GM18868 (cell line): ENCODE measurements at regions not wholly inside any gene's neighbourhood (a gene's known extent, or its start where the extent isn't known, plus 50 kb on each side); places are given as distances from the start of the nearest gene placed in this dataset.

Experiments
- ATAC-seq: cut with Tn5 transposase; IDR thresholded peaks from one replicate; pipeline ENCODE4 v1.9.1; 2021; ENCODE audit warnings: mild to moderate bottlenecking, moderate library complexity; ENCODE audit not compliant: unreplicated experiment

DNA sequence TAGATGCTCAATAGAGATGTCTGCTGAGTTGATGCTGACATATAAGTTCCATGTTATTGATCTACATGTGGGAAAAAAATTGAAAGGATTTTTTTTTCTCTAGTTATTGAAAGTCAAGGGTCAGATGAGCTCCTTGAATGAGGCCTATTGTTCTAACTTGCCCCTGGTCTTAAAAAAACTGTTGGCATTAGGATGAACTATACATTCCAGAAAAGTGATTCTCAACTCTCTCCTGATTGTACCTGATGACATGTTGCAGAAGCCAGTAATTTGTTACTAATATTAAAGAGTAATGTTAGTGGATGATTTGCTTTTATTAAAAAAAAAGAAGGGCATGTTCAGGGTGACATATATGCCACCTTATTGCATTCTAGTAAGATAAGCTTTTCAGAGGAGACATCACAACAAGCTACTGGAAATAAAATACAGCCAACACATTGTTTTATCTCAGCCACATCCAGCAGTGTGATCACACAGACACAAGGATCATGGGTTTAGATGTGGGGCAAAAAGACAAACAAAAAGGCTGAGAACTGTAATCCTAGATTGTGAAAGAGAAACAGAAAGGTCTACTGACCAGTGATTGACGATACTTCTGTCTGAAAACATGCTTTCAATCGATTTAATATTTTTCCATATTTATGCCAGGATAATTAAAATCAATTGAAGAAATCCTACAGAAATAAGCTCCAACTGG, 1314.1 kb upstream of the C9orf72 start:
- ATAC-seq = no peak

DNA sequence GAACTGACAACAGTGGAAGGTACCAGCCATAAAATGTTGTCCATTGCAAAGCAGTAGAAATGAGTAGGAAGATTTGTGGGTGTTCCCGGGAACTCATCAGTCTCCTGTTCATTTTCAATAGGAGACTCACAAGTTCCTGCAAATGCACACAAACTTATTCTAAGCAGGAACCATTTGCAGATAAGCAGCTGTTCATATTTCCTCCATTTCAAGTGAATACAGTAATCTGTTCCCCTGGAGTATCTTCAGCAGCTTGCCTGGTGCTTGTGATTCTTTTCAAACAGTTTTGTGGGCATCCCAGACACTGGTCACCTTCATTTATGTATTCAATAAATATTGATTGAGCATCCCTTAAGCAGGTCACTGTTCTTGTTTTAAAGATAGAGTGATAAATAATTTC, 1315.5 kb upstream of the C9orf72 start:
- ATAC-seq = no peak

DNA sequence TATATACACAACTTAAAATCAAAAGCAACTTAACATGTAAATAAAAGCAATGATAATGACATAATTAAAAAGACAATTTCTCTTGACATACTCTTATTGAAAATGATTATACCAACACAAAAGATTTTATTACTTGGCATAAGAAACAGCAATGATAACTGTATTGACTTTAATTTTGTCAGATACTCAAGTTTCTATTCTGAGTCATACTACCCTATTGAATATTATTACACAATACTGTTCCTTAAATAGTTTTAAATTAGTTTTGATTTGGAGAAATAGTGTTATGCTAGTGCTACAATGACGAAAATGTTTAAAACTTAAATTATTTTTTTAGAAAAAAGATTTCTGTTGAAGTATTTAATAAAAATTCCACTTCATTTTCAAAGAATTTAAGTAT, 1319.3 kb upstream of the C9orf72 start:
- ATAC-seq = no peak

DNA sequence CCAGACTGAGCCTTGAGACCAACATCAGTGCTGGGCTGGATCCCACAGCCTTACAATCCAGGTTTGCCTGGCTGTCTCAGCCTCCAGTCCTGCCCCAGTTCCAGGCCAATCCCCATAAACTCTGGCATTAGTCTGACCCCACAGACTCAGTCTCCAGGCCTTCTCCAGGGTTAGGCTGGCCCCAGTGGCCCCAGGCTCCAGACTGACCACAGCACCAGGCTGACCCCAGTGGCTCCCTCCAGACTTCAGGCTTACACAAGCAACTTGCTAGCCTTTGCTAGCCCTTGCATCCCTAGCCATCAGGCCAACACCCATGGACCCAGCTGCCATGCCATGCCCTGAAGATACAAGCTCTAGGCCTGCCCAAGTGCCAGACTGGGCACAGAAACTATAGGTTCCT, 1326.0 kb upstream of the C9orf72 start:
- ATAC-seq = no peak

DNA sequence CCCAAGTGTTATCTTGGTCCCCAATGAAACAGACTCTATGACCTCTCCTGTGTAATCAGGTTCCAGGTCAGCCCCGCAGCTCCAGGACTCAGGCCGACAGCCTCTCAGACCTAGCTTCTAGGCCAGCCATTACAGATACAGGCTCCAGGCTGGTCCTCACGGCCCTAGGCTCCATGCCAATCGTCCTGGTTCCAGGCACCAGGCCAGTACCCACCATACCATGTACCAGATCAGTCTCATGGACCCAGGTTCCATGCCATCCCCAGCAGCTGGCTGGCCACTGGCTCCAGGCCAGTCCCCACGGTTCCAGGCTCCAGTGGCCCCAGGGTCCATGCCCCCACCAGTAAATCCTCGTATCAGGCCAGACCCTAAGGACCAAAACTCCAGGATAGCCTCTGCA, 1326.6 kb upstream of the C9orf72 start:
- no peak for ATAC-seq

DNA sequence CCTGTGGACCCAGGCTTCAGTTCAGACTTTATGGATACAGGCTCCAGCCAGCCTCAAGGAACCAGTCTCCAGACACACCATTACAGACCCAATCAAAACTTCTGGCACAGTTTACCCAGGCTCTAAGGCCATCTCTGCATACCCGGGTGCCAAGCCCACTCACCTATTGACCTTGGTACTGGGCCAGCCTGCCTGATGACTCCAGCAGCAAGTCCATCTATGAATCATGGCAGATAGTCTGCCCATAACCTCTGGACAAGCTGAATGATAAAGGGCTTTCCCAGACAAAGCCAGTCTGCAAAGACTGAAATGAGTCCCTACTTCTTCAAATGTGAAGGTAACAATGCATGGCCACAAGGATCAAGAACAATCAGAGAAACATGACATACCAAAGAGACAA, 1327.1 kb upstream of the C9orf72 start:
- ATAC-seq = no peak

DNA sequence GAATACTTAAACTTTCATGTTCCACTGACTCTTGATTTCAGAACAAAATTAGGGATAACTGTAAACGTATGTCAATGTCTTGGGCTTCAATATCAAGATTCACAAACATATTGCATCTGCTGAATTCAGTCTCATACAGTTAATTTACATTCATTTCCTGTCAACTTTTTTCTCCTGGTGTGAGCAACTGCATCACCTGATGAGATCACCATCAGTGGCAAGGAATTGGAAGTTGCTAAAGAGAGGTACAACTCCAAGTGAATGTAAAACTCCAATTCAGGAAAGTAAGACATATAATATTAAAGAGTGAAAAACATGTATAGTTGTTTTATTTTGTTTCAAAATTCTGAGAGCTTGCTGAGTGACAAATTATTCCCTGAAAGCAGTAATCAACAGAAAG, 1336.2 kb upstream of the C9orf72 start:
- ATAC-seq = no peak

DNA sequence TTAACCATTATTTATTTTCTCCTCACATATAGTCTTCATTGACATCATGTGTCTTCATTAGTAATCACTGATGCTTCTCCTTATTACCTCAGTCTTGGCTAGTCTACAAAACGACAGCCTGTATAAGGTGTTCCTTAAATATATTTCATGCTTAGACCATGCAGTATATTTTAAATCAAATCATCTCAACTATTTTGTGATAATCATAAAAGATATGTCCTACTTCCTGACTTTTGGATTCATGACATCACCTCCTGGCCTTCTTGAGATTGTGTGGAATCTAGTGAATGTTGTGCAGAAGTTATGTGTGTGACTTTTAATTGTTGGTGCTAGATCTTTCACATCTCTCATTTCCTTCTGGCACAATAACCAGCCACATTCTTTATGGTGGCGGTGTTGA, 1339.3 kb upstream of the C9orf72 start:
- no peak for ATAC-seq

DNA sequence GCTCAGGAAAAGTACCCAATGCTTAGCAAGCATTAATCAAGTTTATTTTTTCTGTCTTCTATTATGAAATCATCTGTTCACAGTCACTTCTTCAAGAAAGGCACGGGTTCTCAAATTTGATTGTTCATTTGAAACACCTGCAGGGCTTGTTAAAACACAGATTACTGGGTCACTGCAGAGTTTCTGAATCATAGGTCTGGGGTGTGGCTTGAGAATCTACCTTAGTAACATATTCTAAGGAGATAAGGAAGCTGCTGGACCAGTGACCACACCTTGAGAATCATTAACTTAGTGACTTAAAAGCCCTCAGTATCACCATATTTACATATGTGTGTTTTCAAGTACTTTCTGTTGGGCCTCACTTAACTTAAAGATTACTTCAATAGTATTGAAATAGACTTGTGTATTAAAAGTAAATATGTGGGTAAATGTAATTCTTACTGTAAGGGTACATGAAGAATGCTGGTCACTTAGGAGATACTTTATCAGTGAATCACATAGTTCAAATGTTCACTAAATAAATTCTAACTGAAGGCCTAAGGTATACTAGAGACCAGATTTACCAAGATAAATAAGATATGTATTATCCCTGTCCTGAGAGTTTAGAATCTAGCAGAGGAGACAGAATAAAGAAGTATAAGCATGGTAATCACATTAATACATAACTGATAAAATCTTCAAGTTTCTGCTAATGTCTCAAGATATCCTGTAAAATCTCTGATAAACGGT, 1342.1 kb upstream of the C9orf72 start:
- ATAC-seq = no peak

DNA sequence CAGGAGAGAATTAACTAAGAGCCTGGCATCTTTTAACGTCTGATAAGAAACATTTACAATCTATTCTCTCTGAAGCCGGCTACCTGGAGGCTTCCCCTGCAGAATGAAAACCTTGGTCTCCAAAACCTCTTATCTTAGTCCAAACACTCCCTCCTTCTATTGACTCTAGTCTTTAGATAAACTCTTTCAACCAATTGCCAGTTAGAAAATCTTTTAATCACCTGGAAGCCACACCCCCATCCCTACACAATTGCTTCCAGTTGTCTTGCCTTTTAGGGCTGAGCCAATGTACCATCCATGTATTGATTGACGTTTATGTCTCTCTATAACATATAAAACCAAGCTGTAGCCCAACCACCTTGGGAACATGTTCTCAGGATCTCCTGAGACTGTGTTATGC, 1343.1 kb upstream of the C9orf72 start:
- no peak for ATAC-seq

DNA sequence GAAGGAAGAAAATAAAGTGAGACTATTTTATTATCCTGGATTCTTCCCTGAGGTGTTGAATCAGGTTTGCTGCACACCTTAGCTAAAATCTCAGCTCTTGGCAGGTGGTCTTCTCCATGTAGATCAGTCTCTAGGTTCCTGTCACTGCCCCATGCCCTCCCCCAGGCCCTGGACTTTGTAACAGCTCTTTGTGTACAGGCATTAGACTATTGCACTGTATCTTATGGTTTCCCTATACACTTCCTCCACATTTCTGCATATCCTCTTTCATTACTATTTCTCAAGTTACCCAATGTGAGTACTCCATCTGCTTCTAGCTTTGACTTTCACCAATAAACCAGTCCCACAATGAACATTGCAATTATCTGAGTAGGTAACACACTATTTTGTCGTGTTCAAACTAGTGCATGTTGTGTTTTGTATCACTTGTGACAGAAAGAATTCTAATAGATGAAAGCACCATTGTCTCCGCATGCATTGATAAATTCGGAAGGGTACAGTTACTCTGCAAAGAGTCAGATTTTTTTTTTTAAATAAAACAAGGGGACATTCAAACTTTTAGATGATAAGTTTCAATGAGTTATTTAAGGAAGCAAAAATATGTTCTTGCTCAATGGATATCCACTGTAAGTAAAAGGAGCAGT, 1348.7 kb upstream of the C9orf72 start:
- ATAC-seq = no peak

DNA sequence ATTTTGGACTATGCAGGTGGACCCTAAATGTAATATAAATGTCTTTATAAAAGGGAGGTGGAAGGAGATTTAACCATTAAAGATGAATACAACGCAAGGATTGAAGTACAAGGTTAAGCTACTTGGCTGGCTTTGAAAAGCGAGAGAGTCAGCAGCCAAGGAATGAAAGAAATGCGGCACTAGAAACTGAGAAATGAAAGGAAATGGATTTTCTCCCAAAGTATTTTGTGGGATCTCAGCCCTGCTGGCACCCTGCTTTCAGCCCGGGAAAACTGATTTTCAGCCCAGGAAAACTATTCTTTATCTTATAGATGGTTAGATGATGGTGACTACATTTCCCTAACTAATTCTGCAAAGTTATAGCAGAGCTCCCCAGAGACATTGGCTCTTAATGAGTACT, 1349.6 kb upstream of the C9orf72 start:
- no peak for ATAC-seq

DNA sequence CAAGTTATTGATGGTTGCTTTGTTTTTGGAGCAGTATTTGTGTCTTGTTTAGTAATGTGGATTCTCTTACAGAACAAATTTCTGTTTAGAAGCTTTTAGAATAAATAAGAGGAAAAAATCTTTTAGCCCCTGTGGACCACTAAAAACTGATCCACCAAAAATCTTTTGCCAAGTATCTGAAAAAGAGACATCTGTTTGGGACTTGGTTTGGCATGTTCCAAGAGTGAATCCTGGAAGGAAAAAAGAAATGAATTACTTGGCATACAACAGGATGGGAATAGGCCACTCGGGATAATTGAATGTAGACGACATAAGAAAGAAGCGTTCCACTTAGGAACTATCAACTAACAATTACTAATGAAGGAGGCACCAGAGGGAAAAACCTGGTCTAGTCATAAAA, 1350.1 kb upstream of the C9orf72 start:
- no peak for ATAC-seq

DNA sequence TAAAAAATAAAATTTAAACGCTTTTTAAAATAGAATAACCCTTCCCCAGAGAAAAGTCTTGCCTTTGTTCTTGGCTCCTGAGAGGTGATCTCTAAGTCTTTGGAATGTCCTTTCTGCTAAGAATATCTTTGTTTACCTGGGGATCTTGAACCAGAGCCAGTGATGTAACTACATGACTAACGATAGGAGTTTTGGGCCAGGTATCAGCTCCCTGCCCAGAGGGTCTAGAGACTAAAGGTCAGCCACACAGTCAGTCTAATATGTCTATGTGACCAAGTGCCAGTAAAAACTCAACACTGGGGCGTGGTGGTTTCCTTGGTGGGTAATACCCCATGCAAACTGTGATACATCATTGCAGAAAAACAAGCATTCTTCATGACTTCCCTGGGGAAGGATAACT, 1351.9 kb upstream of the C9orf72 start:
- no peak for ATAC-seq

DNA sequence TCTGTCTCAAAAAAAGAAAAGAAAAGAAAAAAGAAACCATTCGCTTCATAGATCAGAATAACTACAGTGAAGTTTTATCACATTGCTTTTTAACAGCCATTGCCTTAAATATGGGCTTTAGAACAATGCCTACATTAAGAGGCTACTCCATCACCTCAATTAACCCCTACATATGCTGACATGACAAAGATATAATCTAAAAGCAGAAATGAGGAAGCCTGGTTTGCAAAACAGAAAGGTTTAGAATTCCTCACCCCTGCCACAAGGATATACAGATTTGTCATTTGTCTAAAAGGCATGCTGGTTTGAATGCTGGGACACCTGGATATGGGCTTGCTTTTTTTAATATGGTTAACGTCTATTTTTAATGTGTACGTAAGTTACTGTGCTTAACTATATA, 1353.0 kb upstream of the C9orf72 start:
- no peak for ATAC-seq

DNA sequence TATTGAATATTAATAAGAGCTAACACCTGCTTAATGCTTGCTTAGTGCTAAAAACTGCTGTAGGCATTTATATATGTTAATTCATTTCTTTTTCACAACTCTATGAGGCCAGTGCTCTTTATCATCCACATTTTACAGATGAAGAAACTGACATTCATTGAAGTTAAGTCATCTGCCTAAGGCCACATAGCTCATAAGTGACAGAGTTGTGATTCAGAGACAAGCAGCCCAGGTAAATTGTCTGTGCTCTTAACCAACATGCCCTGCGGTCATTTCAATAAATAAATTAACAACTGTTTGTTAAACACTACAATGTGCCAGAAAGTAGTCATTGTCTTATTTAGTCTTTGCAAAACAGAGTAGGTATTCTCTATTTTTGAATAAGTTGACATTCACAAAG, 1354.4 kb upstream of the C9orf72 start:
- no peak for ATAC-seq

DNA sequence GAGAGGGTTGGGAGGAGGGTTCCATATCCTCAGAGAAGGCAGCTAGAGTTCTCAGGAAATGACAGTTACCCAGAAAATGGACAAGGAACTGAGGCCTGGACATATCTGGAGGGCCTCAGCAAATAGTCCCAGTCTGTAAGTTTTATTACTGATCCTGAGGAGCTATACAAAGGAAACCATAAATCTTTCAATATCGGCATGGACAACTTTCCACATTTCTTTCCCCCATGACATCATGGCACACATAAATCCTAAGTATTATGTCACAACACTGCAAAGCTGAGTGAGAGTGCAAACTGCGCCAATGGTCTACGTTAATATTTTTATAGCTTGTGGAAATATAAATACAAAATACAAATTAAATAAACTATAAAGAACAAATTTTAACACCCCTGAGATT, 1356.2 kb upstream of the C9orf72 start:
- ATAC-seq = no peak

DNA sequence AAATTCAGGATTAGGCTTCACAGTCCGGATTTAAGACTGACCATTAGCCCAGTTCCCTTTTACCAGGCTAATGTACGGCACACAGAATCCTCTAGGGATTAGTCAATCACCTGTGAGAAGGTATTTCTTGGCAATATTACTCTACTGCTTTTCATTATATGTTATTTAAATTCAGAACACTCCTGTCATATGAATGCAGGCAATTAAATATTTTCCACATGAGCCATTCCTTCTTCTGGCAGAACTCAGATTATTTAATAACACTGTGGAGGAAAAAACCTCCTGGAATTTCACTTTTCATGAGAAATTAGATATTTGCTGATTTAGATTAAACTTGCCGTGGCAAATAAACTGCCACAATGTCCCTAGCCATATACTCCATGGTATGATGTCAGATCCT, 1357.5 kb upstream of the C9orf72 start:
- ATAC-seq = no peak

DNA sequence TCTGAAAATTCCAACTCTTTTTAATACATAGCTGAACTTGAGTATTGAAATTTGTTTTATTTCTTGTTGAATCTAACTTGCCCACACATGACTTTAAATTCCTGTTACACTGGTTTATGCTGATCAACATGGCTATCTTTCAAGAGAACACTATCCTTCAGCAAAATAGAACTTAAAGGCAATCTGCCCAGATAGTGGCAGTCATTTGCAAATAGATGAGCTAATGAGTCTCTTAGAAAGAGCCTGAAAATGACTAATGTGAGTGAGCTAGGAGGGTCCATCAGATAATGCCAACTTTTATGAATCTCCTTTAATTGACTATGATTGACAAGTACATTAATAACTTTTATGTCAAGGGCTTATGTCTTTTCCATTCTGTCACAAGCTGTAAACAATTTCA, 1360.8 kb upstream of the C9orf72 start:
- ATAC-seq = no peak

DNA sequence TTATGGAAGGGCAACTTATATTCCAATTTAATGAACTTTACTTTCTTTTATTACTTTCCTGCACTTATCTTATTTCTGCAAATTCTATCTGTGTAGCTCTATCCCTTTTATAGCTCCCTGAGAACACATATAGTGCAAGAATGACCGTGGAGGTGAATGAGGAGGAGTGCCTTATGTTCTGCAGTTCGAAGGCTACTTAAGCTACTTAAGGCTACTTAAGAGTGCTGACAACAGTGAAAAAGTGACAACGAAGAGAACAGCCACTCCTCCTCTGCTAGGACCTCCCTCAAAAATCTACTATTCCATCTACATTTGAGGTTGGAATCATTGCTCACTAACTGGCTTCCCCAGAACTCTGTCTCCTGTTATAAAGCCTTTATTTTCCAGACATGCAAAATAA, 1365.7 kb upstream of the C9orf72 start:
- no peak for ATAC-seq

DNA sequence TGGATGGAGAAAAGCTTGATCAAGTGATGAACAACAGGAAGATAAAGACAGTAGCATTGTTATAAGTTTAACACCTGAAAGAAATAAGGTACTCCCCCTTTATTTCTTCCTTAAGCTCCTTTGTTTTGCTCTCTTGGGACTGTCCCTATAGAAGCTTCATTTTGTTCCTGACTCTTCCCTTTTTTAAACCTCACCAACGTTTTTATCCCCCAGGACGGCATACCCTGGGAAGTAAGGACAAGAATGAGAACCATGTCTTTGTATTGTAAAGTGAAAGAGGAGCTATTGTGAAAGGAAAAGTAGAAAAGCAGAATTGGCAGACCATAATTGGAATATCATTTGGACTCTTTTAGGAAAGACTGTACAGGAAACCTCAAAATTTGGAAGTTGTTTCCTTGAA, 1368.6 kb upstream of the C9orf72 start:
- ATAC-seq = no peak

DNA sequence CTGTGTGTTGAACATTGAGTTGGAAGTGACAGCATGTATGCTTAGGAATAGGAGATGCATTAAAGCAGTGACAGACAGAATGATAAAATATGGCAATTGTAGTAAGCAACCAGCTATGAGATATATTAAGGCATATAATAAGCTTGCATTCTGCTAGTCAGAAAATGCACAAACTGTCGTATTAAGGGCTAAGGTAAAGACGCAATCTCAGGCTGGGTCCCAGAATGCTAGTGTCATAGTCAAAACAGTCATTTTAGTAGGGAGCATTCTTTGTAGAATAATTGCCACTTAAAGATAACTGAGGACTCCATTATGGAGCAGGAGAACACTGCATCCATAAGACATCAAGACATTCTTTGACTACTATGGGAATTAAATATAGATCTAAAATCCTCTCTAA, 1369.7 kb upstream of the C9orf72 start:
- ATAC-seq = no peak
